Fibroblast of villous mesenchyme (primary cell): ENCODE measurements at regions not wholly inside any gene's neighbourhood (a gene's known extent, or its start where the extent isn't known, plus 50 kb on each side); places are given as distances from the start of the nearest gene placed in this dataset.
"Not testable (repeated sequence)": the region's sequence is repeated elsewhere in the genome, so short reads cannot be mapped to it uniquely, and the experiment has no call there.

Source experiments
- DNase-seq: peaks from one replicate; pipeline ENCODE4 v3.0.0-alpha.2; 2010; ENCODE audit warnings: low read depth
- H3K4me3 ChIP-seq: 2 replicates; pipeline ENCODE4 v1.5.1; 2011; ENCODE audit warnings: low read depth, mild to moderate bottlenecking, low read length
- TF ChIP-seq, protein P1 (sequence below): IDR thresholded peaks from 2 replicates; pipeline ENCODE4 v1.5.1; 2012; ENCODE audit warnings: low read depth, mild to moderate bottlenecking, low read length; ENCODE audit not compliant: insufficient read depth

DNA sequence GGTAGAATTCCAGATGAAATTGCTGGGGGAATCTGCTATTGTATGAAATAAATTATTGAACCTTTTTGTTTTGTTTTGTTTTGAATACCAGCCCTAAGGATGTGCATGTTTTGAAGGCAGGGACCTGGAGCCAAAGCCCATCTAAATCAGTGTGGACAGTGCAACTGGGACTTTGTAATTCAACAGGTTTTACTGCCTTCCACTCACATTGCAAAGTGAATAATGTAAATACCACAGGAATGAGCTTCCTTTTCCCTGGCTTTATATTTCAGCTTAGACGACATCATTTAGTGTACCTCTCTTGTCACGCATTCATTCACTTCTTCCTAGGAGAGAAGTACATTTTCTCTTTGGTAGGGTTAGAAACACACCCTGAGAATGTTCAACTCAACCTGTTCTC is 795.0 kb downstream of the CENPC start:
- TF ChIP-seq, protein P1, sequence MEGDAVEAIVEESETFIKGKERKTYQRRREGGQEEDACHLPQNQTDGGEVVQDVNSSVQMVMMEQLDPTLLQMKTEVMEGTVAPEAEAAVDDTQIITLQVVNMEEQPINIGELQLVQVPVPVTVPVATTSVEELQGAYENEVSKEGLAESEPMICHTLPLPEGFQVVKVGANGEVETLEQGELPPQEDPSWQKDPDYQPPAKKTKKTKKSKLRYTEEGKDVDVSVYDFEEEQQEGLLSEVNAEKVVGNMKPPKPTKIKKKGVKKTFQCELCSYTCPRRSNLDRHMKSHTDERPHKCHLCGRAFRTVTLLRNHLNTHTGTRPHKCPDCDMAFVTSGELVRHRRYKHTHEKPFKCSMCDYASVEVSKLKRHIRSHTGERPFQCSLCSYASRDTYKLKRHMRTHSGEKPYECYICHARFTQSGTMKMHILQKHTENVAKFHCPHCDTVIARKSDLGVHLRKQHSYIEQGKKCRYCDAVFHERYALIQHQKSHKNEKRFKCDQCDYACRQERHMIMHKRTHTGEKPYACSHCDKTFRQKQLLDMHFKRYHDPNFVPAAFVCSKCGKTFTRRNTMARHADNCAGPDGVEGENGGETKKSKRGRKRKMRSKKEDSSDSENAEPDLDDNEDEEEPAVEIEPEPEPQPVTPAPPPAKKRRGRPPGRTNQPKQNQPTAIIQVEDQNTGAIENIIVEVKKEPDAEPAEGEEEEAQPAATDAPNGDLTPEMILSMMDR = no peak
- no peak for DNase-seq
- H3K4me3 ChIP-seq = no peak overlapping the region

DNA sequence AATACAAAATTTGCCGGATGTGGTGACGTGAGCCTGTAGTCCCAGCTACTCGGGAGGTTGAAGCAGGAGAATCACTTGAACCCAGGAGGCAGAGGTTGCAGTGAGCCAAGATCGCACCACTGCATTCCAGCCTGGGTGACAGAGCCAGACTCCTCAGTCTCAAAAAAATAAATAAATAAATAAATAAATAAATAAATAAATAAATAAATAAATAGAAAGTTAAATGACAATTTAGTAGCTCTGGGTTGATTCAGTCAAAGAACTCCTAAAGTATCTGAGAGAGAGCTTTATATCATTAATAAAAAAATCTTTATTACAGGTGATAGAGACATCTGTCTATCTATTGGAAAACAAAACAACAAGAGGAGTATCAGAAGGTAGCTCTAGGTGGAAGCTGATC is 798.4 kb downstream of the CENPC start:
- DNase-seq, H3K4me3 ChIP-seq: not testable (repeated sequence)

DNA sequence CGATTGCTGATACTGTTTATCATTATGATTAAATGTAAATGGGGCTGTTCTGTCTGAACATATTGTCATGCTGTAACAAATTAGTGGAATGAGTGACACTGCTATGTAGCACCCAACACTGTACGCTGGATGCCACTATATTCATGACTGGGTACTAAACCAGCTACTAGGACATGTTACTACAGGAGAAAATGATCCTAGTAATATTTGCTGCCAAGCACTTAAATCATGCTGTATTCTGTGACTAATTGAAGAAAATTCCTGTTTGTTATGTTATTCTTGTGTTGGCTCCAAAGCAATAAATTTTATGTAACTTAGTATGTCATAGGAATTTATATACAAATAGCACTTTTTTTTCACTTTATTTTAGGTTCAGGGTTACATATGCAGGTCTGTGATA is 804.2 kb downstream of the CENPC start:
- TF ChIP-seq, protein P1 = no peak
- no peak overlapping the region for H3K4me3 ChIP-seq
- DNase-seq = no peak

DNA sequence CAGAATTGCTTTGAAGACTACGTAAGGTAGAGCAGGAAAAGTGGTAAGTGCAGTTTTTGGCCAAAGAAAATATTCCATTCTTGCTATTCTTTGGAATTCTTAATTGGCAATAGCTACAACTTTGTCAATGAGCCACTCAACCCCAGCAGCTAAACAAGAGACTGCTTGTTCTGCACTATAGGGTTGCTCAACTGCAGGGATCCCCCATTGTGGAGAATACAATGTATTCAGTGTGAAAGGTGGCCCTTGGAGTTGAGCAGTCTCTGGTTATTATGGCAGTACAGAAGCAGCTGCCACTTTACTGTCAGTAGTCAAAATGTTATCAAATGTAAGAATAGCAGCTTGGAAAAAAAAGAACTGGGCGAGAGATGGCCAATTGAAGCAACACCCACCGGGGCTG is 808.7 kb downstream of the CENPC start:
- TF ChIP-seq, protein P1 = no peak
- DNase-seq = no peak

DNA sequence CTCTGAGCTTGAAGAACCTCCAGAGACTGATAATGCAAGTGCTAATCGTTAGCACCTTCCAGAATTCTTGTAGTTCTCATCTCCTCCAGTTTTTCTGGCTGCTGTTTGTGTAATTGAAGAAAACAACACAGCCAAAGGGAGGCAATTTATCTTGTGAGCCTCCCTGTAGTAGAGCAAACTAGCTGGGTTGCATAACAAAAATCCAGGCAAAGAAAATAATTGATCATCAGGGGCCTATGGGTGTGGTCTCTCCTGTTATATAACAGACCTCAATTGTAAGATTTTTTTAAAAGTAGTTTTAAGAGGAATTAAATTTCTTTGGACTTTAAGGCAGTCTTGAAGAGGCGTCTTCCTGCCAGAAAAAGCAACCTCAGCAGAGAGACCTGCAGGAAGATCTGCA is 817.0 kb downstream of the CENPC start:
- TF ChIP-seq, protein P1 = no peak
- no peak for DNase-seq
- no peak overlapping the region for H3K4me3 ChIP-seq

More for the DNA sequence above, 808.7 kb downstream of the CENPC start:
- no peak overlapping the region for H3K4me3 ChIP-seq

DNA sequence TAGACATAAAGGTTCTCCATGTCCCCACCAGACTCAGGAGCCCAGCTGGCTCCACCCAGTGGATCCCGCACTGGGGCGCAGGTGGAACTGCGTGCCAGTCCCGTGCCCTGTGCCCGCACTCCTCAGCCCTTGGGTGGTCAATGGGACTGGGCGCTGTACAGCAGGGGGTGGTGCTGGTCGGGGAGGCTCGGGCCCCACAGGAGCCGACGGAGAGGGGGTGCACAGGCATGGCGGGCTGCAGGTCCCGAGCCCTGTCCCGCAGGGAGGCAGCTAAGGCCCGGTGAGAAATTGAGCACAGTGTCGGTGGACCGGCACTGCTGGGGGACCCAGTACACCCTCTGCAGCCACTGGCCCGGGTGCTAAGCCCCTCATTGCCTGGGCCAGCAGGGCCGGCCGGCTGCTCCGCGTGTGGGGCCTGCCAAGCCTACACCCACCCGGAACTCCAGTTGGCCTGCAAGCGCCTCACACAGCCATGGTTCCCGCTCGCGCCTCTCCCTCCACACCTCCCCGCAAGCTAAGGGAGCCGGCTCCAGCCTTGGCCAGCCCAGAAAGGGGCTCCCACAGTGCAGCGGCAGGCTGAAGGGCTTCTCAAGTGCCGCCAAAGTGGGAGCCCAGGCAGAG is 832.9 kb downstream of the CENPC start:
- H3K4me3 ChIP-seq, DNase-seq: not testable (repeated sequence)

DNA sequence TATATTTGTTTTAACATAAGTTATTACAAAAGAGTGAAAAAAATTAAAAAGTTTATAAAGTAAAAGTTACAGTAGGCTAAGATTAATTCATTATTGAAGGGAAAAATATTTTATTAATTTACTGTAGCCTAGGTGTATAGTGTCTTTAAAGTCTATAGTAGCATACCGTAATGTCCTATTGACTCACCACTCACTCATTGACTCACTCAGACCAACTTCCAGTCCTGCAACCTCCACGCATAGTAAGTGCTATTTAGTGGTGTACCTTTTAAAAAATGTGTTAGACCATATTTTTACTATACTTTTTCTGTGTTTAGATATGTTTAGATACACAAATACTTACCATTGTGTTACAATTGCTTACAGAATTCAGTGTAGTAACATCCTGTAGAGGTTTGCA is 841.1 kb downstream of the CENPC start:
- no peak overlapping the region for H3K4me3 ChIP-seq
- DNase-seq = no peak
- TF ChIP-seq, protein P1 = no peak

DNA sequence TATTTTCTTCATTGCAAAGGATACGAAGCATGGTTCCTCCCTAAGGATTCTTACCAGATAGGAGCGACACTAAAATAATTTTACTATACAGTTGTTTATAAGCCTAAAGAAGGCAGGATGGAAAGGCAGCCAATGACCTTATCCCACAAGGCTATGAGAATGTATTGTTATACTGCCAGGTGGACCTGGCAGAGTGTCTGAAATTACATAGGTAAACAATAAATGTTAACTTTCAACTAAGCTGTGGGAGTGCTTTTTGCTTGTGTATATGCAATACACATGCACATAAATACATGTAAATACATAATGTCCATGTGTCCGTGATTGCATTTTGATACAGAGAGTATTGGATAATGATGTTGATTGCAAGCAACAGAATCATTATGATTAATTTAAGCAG is 850.6 kb downstream of the CENPC start:
- H3K4me3 ChIP-seq = no peak overlapping the region
- no peak for DNase-seq
- TF ChIP-seq, protein P1 = no peak
